IPS-20b (cell line): ENCODE measurements at regions not wholly inside any gene's neighbourhood (a gene's known extent, or its start where the extent isn't known, plus 50 kb on each side); places are given as distances from the start of the nearest gene placed in this dataset.
"Not testable (repeated sequence)": the region's sequence is repeated elsewhere in the genome, so short reads cannot be mapped to it uniquely, and the experiment has no call there.

Experiments
- H3K27ac ChIP-seq: one replicate; pipeline ENCODE4 v1.5.1; 2013; ENCODE audit warnings: low read length
- H3K27me3 ChIP-seq: 2 replicates; pipeline ENCODE4 v1.6.1; 2013; ENCODE audit warnings: mild to moderate bottlenecking, low read length, inconsistent platforms; ENCODE audit not compliant: insufficient read depth
- H3K36me3 ChIP-seq: 2 replicates; pipeline ENCODE4 v1.6.1; 2013; ENCODE audit warnings: low read depth, mild to moderate bottlenecking, inconsistent platforms, low read length, moderate library complexity; ENCODE audit not compliant: insufficient read depth
- H3K4me1 ChIP-seq: 2 replicates; pipeline ENCODE4 v1.6.1; 2013; ENCODE audit warnings: mild to moderate bottlenecking, control low read depth, inconsistent platforms, low read length, moderate library complexity; ENCODE audit not compliant: insufficient read depth
- H3K4me3 ChIP-seq: 2 replicates; pipeline ENCODE4 v1.5.1; 2013; ENCODE audit warnings: mild to moderate bottlenecking, low read length, inconsistent platforms
- H3K9ac ChIP-seq: 2 replicates; pipeline ENCODE4 v1.6.1; 2013; ENCODE audit warnings: low read depth, mild to moderate bottlenecking, inconsistent platforms, low read length, moderate library complexity
- H3K9me3 ChIP-seq: 2 replicates; pipeline ENCODE4 v1.6.1; 2013; ENCODE audit warnings: mild to moderate bottlenecking, low read depth, low read length, inconsistent platforms; ENCODE audit not compliant: insufficient read depth

GRCh38 chr4:103451341-103451740 is 253.2 kb upstream of the CENPE start:
- no peak overlapping the region for H3K27ac ChIP-seq
- H3K9ac ChIP-seq: no peak overlapping the region
- no peaks in the 10 kb centered on the region for H3K27me3 ChIP-seq
- H3K4me3 ChIP-seq: no peak overlapping the region
- no peaks in the 10 kb centered on the region for H3K36me3 ChIP-seq
- H3K9me3 ChIP-seq: 0 out of 2 replicates have a peak, but pooled peaks cover 3% of the 10 kb centered on the region
- no peaks in the 10 kb centered on the region for H3K4me1 ChIP-seq

- H3K4me1 ChIP-seq: no peaks in the 10 kb centered on the region
- no peaks in the 10 kb centered on the region for H3K36me3 ChIP-seq
- 0 out of 2 replicates have a peak, but pooled peaks cover 3% of the 10 kb centered on the region for H3K9me3 ChIP-seq
- H3K27me3 ChIP-seq: no peaks in the 10 kb centered on the region
- H3K4me3 ChIP-seq: no peak overlapping the region
- H3K9ac ChIP-seq: no peak overlapping the region
- no peak overlapping the region for H3K27ac ChIP-seq
These were observed 252.6 kb upstream of the CENPE start for GRCh38 chr4:103450693-103451092.

GRCh38 chr4:103449296-103450023 is 251.3 kb upstream of the CENPE start:
- Histone ChIP-seq H3K36me3 (no peaks in the 10 kb centered on the region), H3K4me1 (no peaks in the 10 kb centered on the region), H3K9me3 (no peaks in the 10 kb centered on the region), H3K27me3 (no peaks in the 10 kb centered on the region), H3K4me3 (no peak overlapping the region), H3K9ac (no peak overlapping the region), H3K27ac (no peak overlapping the region)

DNA sequence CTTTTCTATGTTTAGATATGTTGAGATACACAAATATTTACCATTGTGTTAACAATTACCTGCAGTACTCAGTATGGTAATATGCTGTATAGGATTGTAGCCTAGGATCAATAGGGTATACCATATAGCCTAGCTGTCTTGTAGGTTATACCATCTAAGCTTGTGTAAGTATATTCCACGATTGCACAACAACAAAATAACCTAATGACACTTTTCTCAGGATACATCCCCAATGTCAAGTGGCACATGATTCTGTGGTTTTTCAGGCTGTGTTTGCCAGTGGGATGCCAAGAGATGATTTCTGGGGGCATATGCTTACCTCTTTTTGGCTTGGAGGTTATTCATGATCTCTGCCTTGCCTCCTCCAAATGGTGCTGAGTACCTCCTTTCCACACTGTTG is 247.2 kb upstream of the CENPE start:
- Histone ChIP-seq H3K9ac (no peak overlapping the region), H3K27me3 (no peaks in the 10 kb centered on the region), H3K4me1 (no peaks in the 10 kb centered on the region), H3K4me3 (no peak overlapping the region), H3K36me3 (no peaks in the 10 kb centered on the region), H3K9me3 (no peaks in the 10 kb centered on the region), H3K27ac (no peak overlapping the region)

DNA sequence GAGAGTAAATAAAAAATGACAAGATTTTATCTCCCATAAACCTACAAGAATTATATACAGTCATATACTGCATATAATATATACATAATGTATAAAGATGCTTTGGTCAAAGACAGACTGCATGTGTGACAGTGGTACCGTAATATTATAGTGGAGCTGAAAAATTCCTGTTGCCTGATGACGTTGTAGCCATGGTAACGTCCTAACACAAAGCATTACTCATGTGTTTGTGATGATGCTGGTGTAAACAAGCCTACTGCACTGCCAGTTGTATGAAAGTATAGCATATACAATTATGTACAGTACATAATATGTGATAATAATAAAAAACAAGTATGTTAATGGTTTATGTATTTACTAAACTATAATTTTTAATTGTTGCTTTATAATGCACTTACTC is 245.2 kb upstream of the CENPE start:
- Histone ChIP-seq H3K27me3 (no peaks in the 10 kb centered on the region), H3K36me3 (no peaks in the 10 kb centered on the region), H3K27ac (no peak overlapping the region), H3K9me3 (no peaks in the 10 kb centered on the region), H3K9ac (no peak overlapping the region), H3K4me1 (no peaks in the 10 kb centered on the region), H3K4me3 (no peak overlapping the region)

- peak overlapping the region; percentile 29; the same call in 1 of the 2 replicates for H3K4me3 ChIP-seq
- no peak overlapping the region for H3K27ac ChIP-seq
- H3K36me3 ChIP-seq: no peaks in the 10 kb centered on the region
- H3K4me1 ChIP-seq: peaks cover 27% of the 10 kb centered on the region
- no peaks in the 10 kb centered on the region for H3K9me3 ChIP-seq
- no peaks in the 10 kb centered on the region for H3K27me3 ChIP-seq
- H3K9ac ChIP-seq: no peak overlapping the region
These were observed 231.1 kb upstream of the CENPE start for GRCh38 chr4:103429283-103429682.

- no peaks in the 10 kb centered on the region for H3K27me3 ChIP-seq
- peaks cover 7% of the 10 kb centered on the region for H3K9me3 ChIP-seq
- no peak overlapping the region for H3K9ac ChIP-seq
- peaks cover 31% of the 10 kb centered on the region for H3K4me1 ChIP-seq
- H3K27ac ChIP-seq: no peak overlapping the region
- H3K36me3 ChIP-seq: no peaks in the 10 kb centered on the region
- peak overlapping the region; percentile 1; the same call in 1 of the 2 replicates for H3K4me3 ChIP-seq
These were observed 227.3 kb upstream of the CENPE start for GRCh38 chr4:103425406-103425805.

DNA sequence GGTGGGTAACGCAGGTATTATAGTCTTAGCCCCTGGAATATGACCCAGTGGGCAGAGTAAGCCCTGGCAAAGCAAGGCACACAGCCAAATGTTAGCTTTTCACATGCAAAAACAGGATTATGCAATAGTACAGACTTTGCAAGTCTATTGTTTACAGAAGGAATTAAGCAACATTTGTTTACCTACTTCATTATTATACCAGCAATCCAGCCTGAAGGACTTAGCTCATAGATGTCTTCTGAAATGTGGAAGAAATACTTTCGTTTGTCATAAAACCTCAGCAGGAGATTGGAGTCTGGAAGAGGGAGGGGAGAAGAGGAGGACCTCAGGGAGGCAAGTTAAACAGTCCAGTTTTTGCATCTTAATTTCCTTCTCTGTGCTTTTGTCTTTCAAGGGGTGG is 226.7 kb upstream of the CENPE start:
- Histone ChIP-seq H3K27ac (no peak overlapping the region), H3K9me3 (peaks cover 10% of the 10 kb centered on the region), H3K9ac (no peak overlapping the region), H3K27me3 (no peaks in the 10 kb centered on the region), H3K36me3 (no peaks in the 10 kb centered on the region), H3K4me1 (peaks cover 29% of the 10 kb centered on the region), H3K4me3 (peak overlapping the region; percentile 1; the same call in 1 of the 2 replicates)

DNA sequence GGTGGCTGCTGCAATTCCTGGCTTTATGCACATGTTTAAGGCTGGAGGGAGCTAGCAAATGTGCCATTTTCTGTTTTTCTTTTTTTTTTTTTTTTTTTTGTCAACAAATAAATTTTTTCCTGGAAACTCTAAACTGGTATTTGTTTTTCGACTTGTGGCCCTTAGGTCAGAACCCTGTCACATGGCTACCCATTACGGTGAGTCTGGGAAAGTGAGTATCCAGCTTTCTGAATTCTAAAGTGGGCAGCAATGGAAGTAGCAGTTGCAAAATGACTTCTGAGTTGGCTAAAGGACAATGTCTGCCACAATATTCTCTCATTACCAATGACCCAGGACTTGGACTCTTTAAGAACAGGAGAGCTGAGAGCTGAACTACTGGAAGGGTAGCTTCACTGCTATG is 225.1 kb upstream of the CENPE start:
- peaks cover 10% of the 10 kb centered on the region for H3K9me3 ChIP-seq
- no peaks in the 10 kb centered on the region for H3K27me3 ChIP-seq
- H3K36me3 ChIP-seq: no peaks in the 10 kb centered on the region
- no peak overlapping the region for H3K4me3 ChIP-seq
- peaks cover 20% of the 10 kb centered on the region for H3K4me1 ChIP-seq
- H3K9ac ChIP-seq: no peak overlapping the region
- H3K27ac ChIP-seq: no peak overlapping the region

GRCh38 chr4:103422467-103423219 is 224.5 kb upstream of the CENPE start:
- H3K27me3 ChIP-seq: no peaks in the 10 kb centered on the region
- H3K27ac ChIP-seq: no peak overlapping the region
- no peak overlapping the region for H3K4me3 ChIP-seq
- peaks cover 10% of the 10 kb centered on the region for H3K9me3 ChIP-seq
- H3K4me1 ChIP-seq: peaks cover 19% of the 10 kb centered on the region
- H3K36me3 ChIP-seq: no peaks in the 10 kb centered on the region
- no peak overlapping the region for H3K9ac ChIP-seq

DNA sequence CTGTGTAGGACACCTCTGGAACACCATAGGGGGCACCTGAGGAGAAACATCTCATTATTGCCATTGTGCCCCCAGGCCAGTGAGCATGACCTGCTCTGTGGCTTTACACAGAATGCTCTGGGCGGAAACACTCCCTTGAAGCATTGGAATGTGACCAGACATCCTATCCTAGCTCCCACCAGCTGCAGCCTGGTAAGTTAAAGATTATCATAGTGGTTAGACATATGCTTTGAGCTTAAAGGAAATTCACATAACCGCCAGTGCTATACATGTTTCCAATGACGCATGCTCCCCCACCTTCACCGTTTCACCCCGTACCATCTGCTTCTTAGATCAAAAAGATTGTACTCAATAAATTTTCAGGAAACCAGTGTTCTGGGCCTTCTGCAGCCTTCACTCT is 217.7 kb upstream of the CENPE start:
- Histone ChIP-seq H3K9ac (no peak overlapping the region), H3K36me3 (no peaks in the 10 kb centered on the region), H3K4me3 (no peak overlapping the region), H3K9me3 (peaks cover 6% of the 10 kb centered on the region; the same call in 1 of the 2 replicates), H3K27ac (no peak overlapping the region), H3K27me3 (no peaks in the 10 kb centered on the region), H3K4me1 (no peaks in the 10 kb centered on the region)

DNA sequence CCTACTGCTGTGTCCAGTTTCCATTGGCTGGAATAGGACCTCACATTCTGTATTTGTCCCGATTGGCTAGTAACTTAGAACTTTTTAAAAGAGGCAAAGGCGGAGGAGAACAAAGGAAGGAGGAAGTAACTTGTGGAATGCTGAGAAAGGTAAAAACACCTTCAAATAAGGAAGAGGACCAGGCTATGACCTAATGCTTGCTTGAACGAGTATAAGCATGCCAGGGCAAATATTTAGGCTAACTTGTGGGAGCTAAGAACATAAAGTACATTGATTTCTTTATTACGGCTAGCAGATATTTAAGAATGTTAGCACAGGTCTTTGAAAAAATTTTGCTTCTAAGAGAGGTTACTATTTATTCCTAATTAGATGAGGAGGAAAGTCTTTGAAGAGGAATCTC is 214.5 kb upstream of the CENPE start:
- H3K27ac ChIP-seq, H3K27me3 ChIP-seq, H3K36me3 ChIP-seq, H3K4me3 ChIP-seq, H3K9ac ChIP-seq, H3K4me1 ChIP-seq, H3K9me3 ChIP-seq: not testable (repeated sequence)
